Right lobe of liver (tissue), 4 donors: ENCODE measurements at regions not wholly inside any gene's neighbourhood (a gene's known extent, or its start where the extent isn't known, plus 50 kb on each side); places are given as distances from the start of the nearest gene placed in this dataset.

ENCODE experiments used
- CTCF ChIP-seq, 4 donors: fragments of 200-600 bp in 3 of 4; fragments of 450-650 bp in 1 of 4; IDR thresholded peaks; one replicate each; pipeline versions ENCODE4 v1.5.1 to v1.8.0; 2016 to 2022; ENCODE audit warnings: antibody characterized with exemption in 4 of 4, mild to moderate bottlenecking in 2 of 4
- POLR2A ChIP-seq: fragments of 450-650 bp; IDR thresholded peaks from one replicate; pipeline ENCODE4 v1.6.1; 2017; ENCODE audit warnings: antibody characterized with exemption, mild to moderate bottlenecking
- donor health status: DM: no; HTN: no; CAD: no.
- donor health status: DM: no; HTN: no; CAD: no.
- donor health status: DM: no; HTN: yes; CAD: no.

- TF ChIP-seq CTCF (IDR thresholded peaks at IDR 0.05) (no peak), POLR2A (no peak)
Measured at GRCh38 chr2:11018651-11019185, 107.0 kb downstream of the KCNF1 start.
